GM13977 (cell line): ENCODE measurements at regions not wholly inside any gene's neighbourhood (a gene's known extent, or its start where the extent isn't known, plus 50 kb on each side); places are given as distances from the start of the nearest gene placed in this dataset.

Experiments
- DNase-seq: peaks from one replicate; pipeline ENCODE4 v3.0.0; 2012; ENCODE audit warnings: low spot score
- CTCF ChIP-seq: IDR thresholded peaks from 2 replicates; pipeline ENCODE4 v1.5.1; 2012; ENCODE audit warnings: mild to moderate bottlenecking, control low read depth; ENCODE audit not compliant: insufficient read depth; ENCODE audit errors: extremely low read depth, missing control alignments
- in situ Hi-C: fragments of 300-500 bp; cut with MboI; formaldehyde crosslinking; loops from one replicate; pipeline ENCODE4 v1.12.0; 2022; ENCODE audit warnings: low sequenced_read_pairs, low pct_unique_long_range_greater_than_20kb, mixed read lengths, inconsistent platforms; ENCODE audit not compliant: unreplicated experiment

- no peak for DNase-seq
- TF ChIP-seq CTCF: no peak
- in situ Hi-C loops: no loop called here
Measured at GRCh38 chr7:46942574-46942973, 639.3 kb downstream of the TNS3 start.

GRCh38 chr7:46940178-46940577, 641.7 kb downstream of the TNS3 start:
- in situ Hi-C loops: no loop called here
- DNase-seq: no peak
- no peak for TF ChIP-seq CTCF

GRCh38 chr7:46939558-46939957, 642.4 kb downstream of the TNS3 start:
- in situ Hi-C loops: no loop called here
- TF ChIP-seq CTCF: no peak
- DNase-seq: no peak

GRCh38 chr7:46939089-46939488, 642.8 kb downstream of the TNS3 start:
- no peak for TF ChIP-seq CTCF
- no peak for DNase-seq
- in situ Hi-C loops: no loop called here

GRCh38 chr7:46937826-46938225, 644.1 kb downstream of the TNS3 start:
- in situ Hi-C loops: no loop called here
- TF ChIP-seq CTCF: no peak
- DNase-seq: no peak

GRCh38 chr7:46934198-46934825, 647.6 kb downstream of the TNS3 start:
- TF ChIP-seq CTCF: no peak
- in situ Hi-C loops: no loop called here
- no peak for DNase-seq

- DNase-seq: no peak
- in situ Hi-C loops: no loop called here
- no peak for TF ChIP-seq CTCF
Measured at GRCh38 chr7:46933596-46933995, 648.3 kb downstream of the TNS3 start.
